ENCODE measurements at regions not wholly inside any gene's neighbourhood (a gene's known extent, or its start where the extent isn't known, plus 50 kb on each side); places are given as distances from the start of the nearest gene placed in this dataset.
"Not testable (repeated sequence)": the region's sequence is repeated elsewhere in the genome, so short reads cannot be mapped to it uniquely, and the experiment has no call there.

DNA sequence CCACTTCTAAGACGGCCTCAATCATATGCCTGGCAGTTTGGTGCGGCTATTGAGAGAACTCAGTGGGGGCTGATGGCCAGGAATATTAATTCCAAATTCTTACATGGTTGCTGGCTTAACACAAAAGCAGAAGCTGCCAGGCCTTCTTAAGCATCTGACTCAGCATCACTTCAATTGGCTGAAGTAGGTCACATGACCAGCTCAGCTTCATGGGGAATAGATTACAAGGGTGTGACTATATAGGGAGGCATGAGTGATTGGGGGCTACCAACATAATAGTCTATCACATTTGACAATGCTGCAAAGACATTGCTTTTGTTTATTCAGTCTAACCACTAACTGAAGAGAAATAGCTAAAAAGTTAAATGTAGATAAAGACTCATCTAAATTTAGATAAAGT lies 101.6 kb upstream of the ANKRD28 start:
- H3K36me3 Mint-ChIP-seq: no peaks in the 10 kb centered on the region
- no peaks in the 10 kb centered on the region for H3K4me1 Mint-ChIP-seq
- H3K27me3 Mint-ChIP-seq: no peaks in the 10 kb centered on the region
- H3K4me1 ChIP-seq (ENCODE audit: control insufficient read depth in 2 of 2, insufficient read depth in 2 of 2, low read length in 2 of 2): no peaks in the 10 kb centered on the region
- peak overlapping the region in 1 of 9 donors; percentile 65 for H3K27ac Mint-ChIP-seq
- no peak overlapping the region for H3K4me3 Mint-ChIP-seq
- no peak overlapping the region for H3K27ac ChIP-seq (ENCODE audit: low read depth, low read length)
- intact Hi-C loops (cut with micrococcal nuclease): no loop called here
- POLR2A ChIA-PET: no interaction called here
- H3K9me3 Mint-ChIP-seq: peaks cover 0 to 6% (median 0%) of the 10 kb centered on the region in 11 donors
- H3K4me3 ChIP-seq (ENCODE audit: low read length): no peak overlapping the region
- no peaks in the 10 kb centered on the region for H3K27me3 ChIP-seq (ENCODE audit: control insufficient read depth in 2 of 2, insufficient read depth in 2 of 2, low read length in 2 of 2)
- ATAC-seq (no peak), DNase-seq (no peak)
- H3K9me3 ChIP-seq (ENCODE audit: control insufficient read depth in 2 of 3, low read length in 3 of 3): no peaks in the 10 kb centered on the region
- H3K36me3 ChIP-seq (ENCODE audit: control insufficient read depth in 2 of 3, insufficient read depth in 3 of 3, low read length in 3 of 3): no peaks in the 10 kb centered on the region
- CTCF ChIA-PET: no interaction called here

DNA sequence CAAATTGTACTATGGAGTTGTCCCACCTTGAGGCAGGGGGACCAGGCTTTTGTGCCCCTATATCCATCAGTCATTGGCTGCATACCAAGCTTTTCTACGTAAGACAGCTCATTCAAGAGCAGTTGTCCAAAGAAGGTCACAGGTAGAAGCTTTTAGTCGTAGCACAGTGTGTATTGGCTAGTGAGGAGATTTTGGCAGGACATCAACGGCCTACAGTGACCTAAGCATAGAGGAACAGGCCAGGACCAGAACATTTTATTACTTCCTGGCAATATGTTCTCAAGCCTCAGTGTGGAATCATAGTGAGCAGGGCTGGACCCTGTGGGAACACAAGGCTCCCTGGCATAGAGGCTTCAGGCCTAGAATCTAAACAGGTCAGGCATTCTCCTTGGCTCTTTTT lies 105.4 kb upstream of the ANKRD28 start:
- DNase-seq (no peak), ATAC-seq (no peak)
- Mint-ChIP-seq H3K36me3 (no peaks in the 10 kb centered on the region), H3K27ac (peak overlapping the region in 1 of 9 donors; percentile 8), H3K4me1 (no peaks in the 10 kb centered on the region), H3K4me3 (no peak overlapping the region), H3K27me3 (no peaks in the 10 kb centered on the region), H3K9me3 (peaks cover 0 to 4% (median 0%) of the 10 kb centered on the region in 11 donors)
- no peak overlapping the region for H3K27ac ChIP-seq (ENCODE audit: low read depth, low read length)
- no peaks in the 10 kb centered on the region for H3K36me3 ChIP-seq (ENCODE audit: control insufficient read depth in 2 of 3, insufficient read depth in 3 of 3, low read length in 3 of 3)
- no peak overlapping the region for H3K4me3 ChIP-seq (ENCODE audit: low read length)
- ChIA-PET CTCF (no interaction called here), POLR2A (no interaction called here)
- no peaks in the 10 kb centered on the region for H3K27me3 ChIP-seq (ENCODE audit: control insufficient read depth in 2 of 2, insufficient read depth in 2 of 2, low read length in 2 of 2)
- intact Hi-C loops (cut with micrococcal nuclease): no loop called here
- no peaks in the 10 kb centered on the region for H3K9me3 ChIP-seq (ENCODE audit: control insufficient read depth in 2 of 3, low read length in 3 of 3)
- H3K4me1 ChIP-seq (ENCODE audit: control insufficient read depth in 2 of 2, insufficient read depth in 2 of 2, low read length in 2 of 2): no peaks in the 10 kb centered on the region

DNA sequence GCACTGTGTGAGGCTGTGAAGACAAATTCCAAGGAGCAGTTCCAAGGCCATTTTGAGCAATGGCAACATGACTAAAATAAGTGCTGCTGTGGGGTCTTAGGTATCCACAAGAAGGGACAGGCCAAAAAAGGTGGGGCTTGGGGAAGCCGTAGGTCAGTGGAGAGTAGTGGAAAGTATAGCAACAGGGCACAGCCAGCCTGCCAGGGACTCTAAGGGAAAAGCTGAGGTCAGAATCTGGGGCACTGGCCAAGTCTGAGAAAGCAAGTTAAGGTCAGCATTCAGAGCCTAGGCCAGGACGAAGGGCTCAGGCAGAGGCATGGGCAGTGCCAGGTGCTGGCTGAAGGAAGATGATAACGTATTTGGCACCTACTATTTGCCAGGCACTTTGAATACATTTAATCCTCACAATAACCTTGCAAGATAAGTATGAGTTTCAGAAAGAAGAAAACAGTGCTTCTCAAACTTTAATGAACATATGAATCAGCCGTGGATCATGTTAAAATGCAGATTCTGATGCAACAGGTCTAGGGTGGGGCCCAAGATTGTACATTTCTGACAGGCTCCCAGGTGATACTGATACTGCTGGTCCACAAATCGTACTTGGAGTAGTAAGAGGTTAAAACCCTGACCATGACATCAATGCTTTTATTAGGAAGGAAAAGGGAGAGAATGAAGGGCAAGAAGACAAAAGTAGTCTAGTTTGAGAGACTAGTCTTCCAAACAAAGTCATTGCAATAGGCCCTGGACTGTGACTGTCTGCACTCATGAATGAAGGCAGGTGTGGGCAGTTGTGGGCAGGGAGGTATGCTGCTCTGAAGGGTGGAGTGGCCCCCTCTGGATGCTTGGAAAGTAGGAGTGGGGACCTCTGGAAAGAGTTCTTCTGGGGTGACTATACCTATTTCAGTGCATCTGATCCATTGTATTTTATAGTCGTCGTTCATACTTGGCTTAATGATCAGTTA lies 106.3 kb upstream of the ANKRD28 start:
- Mint-ChIP-seq H3K4me3 (no peak overlapping the region), H3K4me1 (no peaks in the 10 kb centered on the region), H3K9me3 (peaks cover 0 to 10% (median 0%) of the 10 kb centered on the region in 11 donors), H3K36me3 (no peaks in the 10 kb centered on the region), H3K27me3 (no peaks in the 10 kb centered on the region), H3K27ac (no peak overlapping the region)
- no peaks in the 10 kb centered on the region for H3K9me3 ChIP-seq (ENCODE audit: control insufficient read depth in 2 of 3, low read length in 3 of 3)
- POLR2A ChIA-PET: no interaction called here
- DNase-seq: no peak
- no peak for ATAC-seq
- no peak overlapping the region for H3K4me3 ChIP-seq (ENCODE audit: low read length)
- H3K27ac ChIP-seq (ENCODE audit: low read depth, low read length): no peak overlapping the region
- H3K4me1 ChIP-seq (ENCODE audit: control insufficient read depth in 2 of 2, insufficient read depth in 2 of 2, low read length in 2 of 2): no peaks in the 10 kb centered on the region
- H3K27me3 ChIP-seq (ENCODE audit: control insufficient read depth in 2 of 2, insufficient read depth in 2 of 2, low read length in 2 of 2): no peaks in the 10 kb centered on the region
- intact Hi-C loops (cut with micrococcal nuclease): no loop called here
- CTCF ChIA-PET: no interaction called here
- no peaks in the 10 kb centered on the region for H3K36me3 ChIP-seq (ENCODE audit: control insufficient read depth in 2 of 3, insufficient read depth in 3 of 3, low read length in 3 of 3)

DNA sequence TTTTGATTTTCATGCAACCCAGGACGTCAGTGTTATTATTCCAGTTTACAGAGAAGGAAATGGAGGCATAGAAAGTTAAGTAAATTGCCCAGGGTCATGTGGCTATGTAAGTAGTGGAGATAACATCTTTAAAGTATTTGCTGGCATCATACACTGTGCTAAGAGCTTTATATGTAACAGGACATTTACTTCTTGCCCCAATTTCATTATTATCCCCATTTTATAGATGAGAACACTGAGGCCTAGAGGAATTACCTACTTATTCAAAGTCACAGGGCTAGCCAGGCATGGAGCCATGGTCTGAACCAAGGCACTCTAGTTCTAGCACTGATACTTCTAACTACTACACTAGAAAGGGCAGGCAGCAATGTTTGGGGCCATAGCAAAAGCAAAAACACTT lies 107.3 kb upstream of the ANKRD28 start:
- ChIA-PET POLR2A (no interaction called here), CTCF (no interaction called here)
- Mint-ChIP-seq H3K36me3 (peaks cover 0 to 5% (median 0%) of the 10 kb centered on the region in 5 donors), H3K4me1 (no peaks in the 10 kb centered on the region), H3K27ac (no peak overlapping the region), H3K4me3 (no peak overlapping the region), H3K27me3 (peaks cover 0 to 5% (median 0%) of the 10 kb centered on the region in 5 donors), H3K9me3 (peaks cover 0 to 12% (median 3%) of the 10 kb centered on the region in 11 donors)
- ATAC-seq: no peak
- H3K4me3 ChIP-seq (ENCODE audit: low read length): no peak overlapping the region
- H3K27me3 ChIP-seq (ENCODE audit: control insufficient read depth in 2 of 2, insufficient read depth in 2 of 2, low read length in 2 of 2): no peaks in the 10 kb centered on the region
- H3K36me3 ChIP-seq (ENCODE audit: control insufficient read depth in 2 of 3, insufficient read depth in 3 of 3, low read length in 3 of 3): no peaks in the 10 kb centered on the region
- H3K27ac ChIP-seq (ENCODE audit: low read depth, low read length): no peak overlapping the region
- no peak for DNase-seq
- H3K4me1 ChIP-seq (ENCODE audit: control insufficient read depth in 2 of 2, insufficient read depth in 2 of 2, low read length in 2 of 2): no peaks in the 10 kb centered on the region
- intact Hi-C loops (cut with micrococcal nuclease): no loop called here
- H3K9me3 ChIP-seq (ENCODE audit: control insufficient read depth in 2 of 3, low read length in 3 of 3): no peaks in the 10 kb centered on the region

DNA sequence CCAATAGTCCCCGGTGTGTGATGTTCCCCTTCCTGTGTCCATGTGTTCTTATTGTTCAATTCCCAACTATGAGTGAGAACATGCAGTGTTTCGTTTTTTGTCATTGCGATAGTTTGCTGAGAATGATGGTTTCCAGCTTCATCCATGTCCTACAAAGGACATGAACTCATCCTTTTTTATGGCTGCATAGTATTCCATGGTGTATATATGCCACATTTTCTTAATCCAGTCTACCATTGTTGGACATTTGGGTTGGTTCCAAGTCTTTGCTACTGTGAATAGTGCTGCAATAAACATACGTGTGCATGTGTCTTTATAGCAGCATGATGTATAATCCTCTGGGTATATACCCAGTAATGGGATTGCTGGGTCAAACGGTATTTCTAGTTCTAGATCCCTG lies 109.6 kb upstream of the ANKRD28 start:
- H3K27me3 Mint-ChIP-seq: peaks cover 0 to 11% (median 0%) of the 10 kb centered on the region in 5 donors
- intact Hi-C loops (cut with micrococcal nuclease); DNase-seq; ATAC-seq; POLR2A ChIA-PET; H3K27ac ChIP-seq (ENCODE audit: low read depth, low read length); H3K9me3 ChIP-seq (ENCODE audit: control insufficient read depth in 2 of 3, low read length in 3 of 3); H3K4me1 ChIP-seq (ENCODE audit: control insufficient read depth in 2 of 2, insufficient read depth in 2 of 2, low read length in 2 of 2); H3K36me3 ChIP-seq (ENCODE audit: control insufficient read depth in 2 of 3, insufficient read depth in 3 of 3, low read length in 3 of 3); H3K4me1 Mint-ChIP-seq; H3K4me3 ChIP-seq (ENCODE audit: low read length); CTCF ChIA-PET; H3K27ac Mint-ChIP-seq; H3K27me3 ChIP-seq (ENCODE audit: control insufficient read depth in 2 of 2, insufficient read depth in 2 of 2, low read length in 2 of 2); H3K4me3 Mint-ChIP-seq: not testable (repeated sequence)
- peaks cover 0 to 10% (median 3%) of the 10 kb centered on the region in 5 donors for H3K36me3 Mint-ChIP-seq
- peaks cover 0 to 29% (median 13%) of the 10 kb centered on the region in 11 donors for H3K9me3 Mint-ChIP-seq

DNA sequence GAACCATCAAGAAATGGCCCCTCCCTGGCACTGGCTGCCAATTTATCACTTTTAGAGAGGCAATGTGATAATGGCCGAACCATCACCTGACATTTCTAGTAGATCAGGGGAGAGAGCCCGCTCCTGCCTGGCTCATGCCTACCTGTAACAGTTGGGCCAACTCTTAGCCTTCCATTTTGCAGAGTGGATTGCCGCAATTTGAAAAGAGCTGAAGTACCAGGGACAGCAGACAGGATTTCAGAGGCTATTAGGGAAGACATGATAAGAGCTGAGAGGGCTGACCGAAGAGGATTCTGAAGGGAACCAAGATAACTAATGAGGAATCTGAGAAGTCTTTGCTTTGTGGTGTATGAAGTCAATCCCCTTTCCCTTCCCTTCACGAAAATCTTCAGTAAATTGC lies 121.2 kb upstream of the ANKRD28 start:
- CTCF ChIA-PET: no interaction called here
- no peak for ATAC-seq
- H3K9me3 Mint-ChIP-seq: peaks cover 0 to 3% (median 2%) of the 10 kb centered on the region in 11 donors
- Histone ChIP-seq H3K9me3 (ENCODE audit: control insufficient read depth in 2 of 3, low read length in 3 of 3) (no peaks in the 10 kb centered on the region), H3K4me1 (ENCODE audit: control insufficient read depth in 2 of 2, insufficient read depth in 2 of 2, low read length in 2 of 2) (no peaks in the 10 kb centered on the region), H3K27me3 (ENCODE audit: control insufficient read depth in 2 of 2, insufficient read depth in 2 of 2, low read length in 2 of 2) (no peaks in the 10 kb centered on the region), H3K36me3 (ENCODE audit: control insufficient read depth in 2 of 3, insufficient read depth in 3 of 3, low read length in 3 of 3) (no peaks in the 10 kb centered on the region), H3K27ac (ENCODE audit: low read depth, low read length) (no peak overlapping the region), H3K4me3 (ENCODE audit: low read length) (no peak overlapping the region)
- DNase-seq: no peak
- no peak overlapping the region for H3K27ac Mint-ChIP-seq
- H3K27me3 Mint-ChIP-seq: peaks cover 1 to 5% (median 3%) of the 10 kb centered on the region in 5 donors
- intact Hi-C loops (cut with micrococcal nuclease): no loop called here
- POLR2A ChIA-PET: no interaction called here
- peaks cover 0 to 2% (median 0%) of the 10 kb centered on the region in 7 donors for H3K4me1 Mint-ChIP-seq
- H3K4me3 Mint-ChIP-seq: no peak overlapping the region
- H3K36me3 Mint-ChIP-seq: peaks cover 0 to 4% (median 1%) of the 10 kb centered on the region in 5 donors

DNA sequence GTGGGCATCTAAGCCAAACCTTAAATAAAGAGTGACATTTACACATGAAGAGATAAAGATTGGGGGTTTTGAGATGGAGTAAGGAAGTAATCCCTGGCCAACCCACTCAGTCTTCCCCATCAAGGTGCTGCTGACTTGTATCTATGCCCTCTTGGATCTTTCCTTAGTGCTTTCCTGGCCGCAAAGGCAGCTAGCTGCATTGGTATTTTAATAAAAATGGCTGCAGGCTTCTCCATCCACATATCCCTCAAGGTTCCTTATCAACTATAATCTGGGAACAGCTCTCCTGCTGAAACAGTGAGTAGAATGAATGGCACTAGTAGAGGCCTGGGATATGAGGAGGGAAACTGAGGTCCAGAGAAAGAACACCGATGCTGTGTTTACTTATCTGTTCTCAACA lies 122.2 kb upstream of the ANKRD28 start:
- intact Hi-C loops (cut with micrococcal nuclease): no loop called here
- ChIA-PET POLR2A (interaction anchor here (0.7 kb wide), 1 partner anchor 505 kb away, joined by 3 read pairs; no protein-coding TSS in a partner anchor), CTCF (no interaction called here)
- Mint-ChIP-seq H3K36me3 (no peaks in the 10 kb centered on the region), H3K27me3 (peaks cover 0 to 5% (median 0%) of the 10 kb centered on the region in 5 donors), H3K4me1 (peaks cover 0 to 2% (median 0%) of the 10 kb centered on the region in 7 donors), H3K27ac (no peak overlapping the region), H3K9me3 (no peaks in the 10 kb centered on the region), H3K4me3 (no peak overlapping the region)
- Histone ChIP-seq H3K9me3 (ENCODE audit: control insufficient read depth in 2 of 3, low read length in 3 of 3) (no peaks in the 10 kb centered on the region), H3K4me1 (ENCODE audit: control insufficient read depth in 2 of 2, insufficient read depth in 2 of 2, low read length in 2 of 2) (no peaks in the 10 kb centered on the region), H3K4me3 (ENCODE audit: low read length) (no peak overlapping the region), H3K27ac (ENCODE audit: low read depth, low read length) (no peak overlapping the region), H3K36me3 (ENCODE audit: control insufficient read depth in 2 of 3, insufficient read depth in 3 of 3, low read length in 3 of 3) (no peaks in the 10 kb centered on the region), H3K27me3 (ENCODE audit: control insufficient read depth in 2 of 2, insufficient read depth in 2 of 2, low read length in 2 of 2) (no peaks in the 10 kb centered on the region)
- DNase-seq (no peak), ATAC-seq (no peak)

Data from naive thymus-derived CD4-positive, alpha-beta T cell (primary cell).